Calu3 (cell line): ENCODE measurements at regions not wholly inside any gene's neighbourhood (a gene's known extent, or its start where the extent isn't known, plus 50 kb on each side); places are given as distances from the start of the nearest gene placed in this dataset.

Experiments used
- BruUV-seq: library from RNA; stranded (reverse); fragments of 400-500 nt; replicated peaks from 2 replicates; lab custom pipeline; 2021; lab: Mats Ljungman, UMichigan
- CTCF ChIA-PET: fragments of 300-600 bp; sonication (Branson Sonifier 250); formaldehyde crosslinking; loops from one replicate; lab custom pipeline; 2022; ENCODE audit warnings: antibody characterized with exemption; lab: Charles Lee
- DNase-seq: peaks from one replicate; pipeline ENCODE4 v3.0.0; 2022
- H3K27ac Mint-ChIP-seq: one replicate; pipeline ENCODE4 v1.8.0; 2022; ENCODE audit warnings: mixed read lengths; ENCODE audit not compliant: unreplicated experiment
- H3K27me3 Mint-ChIP-seq: one replicate; pipeline ENCODE4 v1.8.0; 2022; ENCODE audit warnings: mixed read lengths; ENCODE audit not compliant: unreplicated experiment
- H3K36me3 Mint-ChIP-seq: one replicate; pipeline ENCODE4 v1.8.0; 2022; ENCODE audit warnings: mild to moderate bottlenecking, moderate library complexity, mixed read lengths; ENCODE audit not compliant: insufficient read depth, unreplicated experiment
- H3K4me1 Mint-ChIP-seq: one replicate; pipeline ENCODE4 v1.8.0; 2022; ENCODE audit warnings: mild to moderate bottlenecking, low read depth, mixed read lengths; ENCODE audit not compliant: unreplicated experiment
- H3K4me3 Mint-ChIP-seq: one replicate; pipeline ENCODE4 v1.8.0; 2022; ENCODE audit warnings: mild to moderate bottlenecking, low read depth, moderate library complexity, mixed read lengths; ENCODE audit not compliant: unreplicated experiment
- H3K9me3 Mint-ChIP-seq: one replicate; pipeline ENCODE4 v1.8.0; 2022; ENCODE audit warnings: low read depth, mixed read lengths; ENCODE audit not compliant: unreplicated experiment
- intact Hi-C: fragments of 100-400 bp; cut with micrococcal nuclease; formaldehyde crosslinking; loops from one replicate; pipeline ENCODE4 v1.10.0; 2022; ENCODE audit not compliant: unreplicated experiment
- TF ChIP-seq, protein P1 (sequence below): fragments of 200-600 bp; IDR thresholded peaks from one replicate; pipeline ENCODE4 v1.8.0; 2022; ENCODE audit warnings: antibody characterized with exemption; ENCODE audit not compliant: unreplicated experiment

DNA sequence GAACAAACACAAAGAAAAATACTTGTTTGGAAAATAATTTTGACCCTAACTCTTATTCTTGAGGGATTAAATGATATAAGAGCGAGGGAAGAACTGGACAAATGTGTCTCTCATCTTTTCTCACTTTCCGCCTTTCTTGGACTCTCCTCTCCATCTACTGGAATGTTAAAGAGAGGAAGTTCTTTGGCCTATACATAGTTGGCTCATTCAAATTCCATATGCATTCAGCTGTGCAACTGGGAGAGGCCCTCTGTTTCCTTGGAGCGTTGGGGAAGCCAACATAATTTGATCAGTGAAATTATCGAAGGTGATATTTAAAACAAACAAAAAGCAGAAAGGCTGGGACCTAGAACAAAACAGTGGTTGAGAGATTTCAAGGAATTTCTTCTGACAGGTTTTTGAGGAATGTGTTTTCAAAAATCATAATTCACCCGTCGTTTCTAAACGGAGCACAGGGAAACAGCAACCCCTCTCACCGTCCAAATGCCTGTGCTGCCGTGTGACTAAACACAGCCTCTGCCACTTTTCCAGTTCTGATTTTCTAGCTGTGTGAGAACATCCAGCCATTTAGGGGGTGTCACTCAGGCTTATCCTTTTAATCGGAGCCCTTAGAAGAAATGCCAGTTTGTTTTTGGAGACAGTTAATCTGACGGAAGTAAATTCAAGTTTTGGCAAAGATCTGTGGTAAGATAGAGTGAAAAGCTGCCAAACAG lies 489.9 kb downstream of the SOX2 start:
- Mint-ChIP-seq H3K27ac (no peak overlapping the region), H3K9me3 (peaks cover 4% of the 10 kb centered on the region), H3K36me3 (no peaks in the 10 kb centered on the region), H3K4me3 (no peak overlapping the region), H3K4me1 (no peaks in the 10 kb centered on the region), H3K27me3 (no peaks in the 10 kb centered on the region)
- DNase-seq, result no peak
- TF ChIP-seq, protein P1, sequence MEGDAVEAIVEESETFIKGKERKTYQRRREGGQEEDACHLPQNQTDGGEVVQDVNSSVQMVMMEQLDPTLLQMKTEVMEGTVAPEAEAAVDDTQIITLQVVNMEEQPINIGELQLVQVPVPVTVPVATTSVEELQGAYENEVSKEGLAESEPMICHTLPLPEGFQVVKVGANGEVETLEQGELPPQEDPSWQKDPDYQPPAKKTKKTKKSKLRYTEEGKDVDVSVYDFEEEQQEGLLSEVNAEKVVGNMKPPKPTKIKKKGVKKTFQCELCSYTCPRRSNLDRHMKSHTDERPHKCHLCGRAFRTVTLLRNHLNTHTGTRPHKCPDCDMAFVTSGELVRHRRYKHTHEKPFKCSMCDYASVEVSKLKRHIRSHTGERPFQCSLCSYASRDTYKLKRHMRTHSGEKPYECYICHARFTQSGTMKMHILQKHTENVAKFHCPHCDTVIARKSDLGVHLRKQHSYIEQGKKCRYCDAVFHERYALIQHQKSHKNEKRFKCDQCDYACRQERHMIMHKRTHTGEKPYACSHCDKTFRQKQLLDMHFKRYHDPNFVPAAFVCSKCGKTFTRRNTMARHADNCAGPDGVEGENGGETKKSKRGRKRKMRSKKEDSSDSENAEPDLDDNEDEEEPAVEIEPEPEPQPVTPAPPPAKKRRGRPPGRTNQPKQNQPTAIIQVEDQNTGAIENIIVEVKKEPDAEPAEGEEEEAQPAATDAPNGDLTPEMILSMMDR, result no peak
- no TSS peak for BruUV-seq
- CTCF ChIA-PET, result interaction anchor here (0.6 kb wide), 1 partner anchor 1262 kb away, joined by 3 read pairs; no protein-coding TSS in a partner anchor
- intact Hi-C loops, result no loop called here

DNA sequence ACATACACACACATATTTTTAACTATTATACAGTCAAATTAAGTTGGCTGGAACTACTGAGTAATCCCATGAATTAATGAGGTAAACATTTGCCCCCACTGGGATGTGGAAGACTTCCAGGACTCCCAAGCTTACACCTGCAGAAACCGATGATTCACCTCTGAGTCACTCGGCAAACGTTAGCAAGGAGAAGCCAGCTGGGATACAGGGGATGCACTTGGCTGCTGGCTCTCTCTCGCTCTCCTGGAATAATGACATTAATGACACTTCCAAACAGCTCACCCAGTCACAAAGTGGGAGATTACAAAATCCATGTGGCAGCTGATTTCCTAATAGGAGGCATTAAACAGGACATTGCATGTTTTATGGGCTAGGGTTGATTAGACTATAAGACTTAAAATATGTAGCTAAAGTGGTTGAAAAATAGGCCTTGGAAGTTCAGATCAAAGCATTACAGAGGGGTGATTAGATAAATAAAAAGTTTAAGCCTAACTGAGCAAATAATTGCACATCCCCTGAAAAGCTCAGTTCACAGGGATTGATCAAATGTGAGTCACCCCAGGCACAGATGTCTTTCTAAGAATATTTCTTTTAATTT lies 500.9 kb downstream of the SOX2 start:
- CTCF ChIA-PET, result interaction anchor here (0.6 to 1.9 kb wide), 9 partner anchors 32 to 1002 kb away, joined by 3 to 9 read pairs (median 3); no protein-coding TSS in a partner anchor
- intact Hi-C loops, result loop anchor here (2.0 kb wide), 1 partner anchor 30 kb away; no protein-coding TSS in a partner anchor
- no TSS peak for BruUV-seq
- Mint-ChIP-seq H3K4me3 (no peak overlapping the region), H3K27ac (peak overlapping the region; percentile 71), H3K9me3 (no peaks in the 10 kb centered on the region), H3K4me1 (peaks cover 17% of the 10 kb centered on the region), H3K27me3 (no peaks in the 10 kb centered on the region), H3K36me3 (peaks cover 6% of the 10 kb centered on the region)
- TF ChIP-seq, protein P1, result no peak
- peak; percentile 92 for DNase-seq

DNA sequence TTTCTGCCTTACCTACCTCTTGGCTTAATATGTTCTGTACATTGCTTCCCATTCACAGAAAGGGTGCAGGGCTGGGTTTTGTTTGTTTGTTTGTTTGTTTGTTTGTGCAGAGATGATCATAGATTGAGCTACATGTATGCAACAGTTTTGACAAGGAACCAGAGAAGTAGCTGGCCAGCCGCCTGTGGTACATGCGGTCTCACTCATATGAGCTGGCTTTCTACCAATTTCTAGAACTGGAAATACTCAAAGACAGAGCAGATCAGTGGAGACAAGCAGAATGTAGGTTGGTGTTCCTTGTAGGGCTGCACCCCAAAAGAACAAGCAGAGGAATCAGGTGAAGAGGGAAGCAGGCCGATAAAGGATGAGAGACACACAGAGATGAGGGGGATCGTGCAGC lies 502.7 kb downstream of the SOX2 start:
- DNase-seq, result no peak
- BruUV-seq, result no TSS peak
- peaks cover 6% of the 10 kb centered on the region for H3K36me3 Mint-ChIP-seq
- TF ChIP-seq, protein P1, result no peak
- no peak overlapping the region for H3K27ac Mint-ChIP-seq
- no peaks in the 10 kb centered on the region for H3K9me3 Mint-ChIP-seq
- intact Hi-C loops, result no loop called here
- no peak overlapping the region for H3K4me3 Mint-ChIP-seq
- no peaks in the 10 kb centered on the region for H3K27me3 Mint-ChIP-seq
- peaks cover 17% of the 10 kb centered on the region for H3K4me1 Mint-ChIP-seq
- CTCF ChIA-PET, result no interaction called here

DNA sequence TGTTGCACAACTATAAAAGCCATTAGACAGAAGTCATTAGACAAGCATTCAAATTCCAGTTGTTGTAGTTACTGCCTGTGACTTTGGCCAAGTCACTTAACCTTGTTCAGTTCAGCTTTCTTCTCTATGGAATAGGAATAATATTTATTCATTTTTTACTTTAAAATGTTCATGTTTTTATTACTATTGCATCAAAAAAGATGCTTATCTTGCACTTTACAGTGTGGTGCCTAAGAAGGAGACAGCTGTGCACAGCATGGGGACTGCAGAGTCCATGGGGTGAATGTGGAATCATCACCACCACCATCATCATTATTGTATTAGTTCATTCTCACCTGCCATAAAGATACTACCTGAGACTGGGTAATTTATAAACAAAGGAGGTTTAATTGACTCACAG lies 504.2 kb downstream of the SOX2 start:
- no peak overlapping the region for H3K27ac Mint-ChIP-seq
- H3K4me3 Mint-ChIP-seq, result no peak overlapping the region
- H3K36me3 Mint-ChIP-seq, result peaks cover 6% of the 10 kb centered on the region
- intact Hi-C loops, result no loop called here
- DNase-seq, result no peak
- no peaks in the 10 kb centered on the region for H3K27me3 Mint-ChIP-seq
- H3K9me3 Mint-ChIP-seq, result no peaks in the 10 kb centered on the region
- peaks cover 17% of the 10 kb centered on the region for H3K4me1 Mint-ChIP-seq
- TF ChIP-seq, protein P1, result no peak
- CTCF ChIA-PET, result interaction anchor here (0.6 kb wide), 1 partner anchor 337 kb away, joined by 4 read pairs; no protein-coding TSS in a partner anchor
- no TSS peak for BruUV-seq
